GM23338 (cell line): ENCODE measurements at regions not wholly inside any gene's neighbourhood (a gene's known extent, or its start where the extent isn't known, plus 50 kb on each side); places are given as distances from the start of the nearest gene placed in this dataset.

ENCODE experiments used
- ATAC-seq: fragments of 200-7000 bp; cut with Tn5 transposase; 3 replicates; pipeline ENCODE4 v1.9.1; 2020
- DNase-seq: peaks from one replicate; pipeline ENCODE4 v3.0.0-alpha.2; 2015; ENCODE audit warnings: low spot score
- H2AFZ ChIP-seq: fragments of 200-600 bp; sonication (generic); 2 replicates; pipeline ENCODE4 v1.8.0; 2016; ENCODE audit warnings: antibody characterized with exemption, mild to moderate bottlenecking, moderate library complexity
- H3F3A ChIP-seq: fragments of 200-600 bp; sonication (generic); replicated peaks from 2 replicates; pipeline ENCODE4 v1.8.0; 2017; ENCODE audit warnings: antibody characterized with exemption, mixed run types, low read depth
- H3K27ac ChIP-seq: fragments of 200-600 bp; sonication (generic); 2 replicates; pipeline ENCODE4 v1.6.1; 2016; ENCODE audit warnings: low read depth
- H3K27me3 ChIP-seq: fragments of 200-600 bp; sonication (generic); 2 replicates; pipeline ENCODE4 v1.8.0; 2016; ENCODE audit warnings: mild to moderate bottlenecking, mixed run types, moderate library complexity; ENCODE audit not compliant: insufficient read depth
- H3K36me3 ChIP-seq: fragments of 200-600 bp; sonication (generic); 2 replicates; pipeline ENCODE4 v1.8.0; 2016; ENCODE audit warnings: mild to moderate bottlenecking; ENCODE audit not compliant: insufficient read depth
- H3K4me1 ChIP-seq: fragments of 200-600 bp; sonication (generic); 2 replicates; pipeline ENCODE4 v1.8.0; 2016; ENCODE audit warnings: mild to moderate bottlenecking, moderate library complexity; ENCODE audit not compliant: insufficient read depth
- H3K4me2 ChIP-seq: fragments of 200-600 bp; sonication (generic); 2 replicates; pipeline ENCODE4 v1.7.1; 2017; ENCODE audit warnings: mixed run types
- H3K4me3 ChIP-seq: fragments of 200-600 bp; sonication (generic); 2 replicates; pipeline ENCODE4 v1.6.1; 2016; ENCODE audit warnings: mixed run types
- H3K79me2 ChIP-seq: fragments of 200-600 bp; sonication (generic); replicated peaks from 2 replicates; pipeline ENCODE4 v1.8.0; 2017; ENCODE audit warnings: mild to moderate bottlenecking; ENCODE audit not compliant: insufficient read depth
- H3K9me2 ChIP-seq: fragments of 200-600 bp; sonication (generic); 2 replicates; pipeline ENCODE4 v1.8.0; 2017; ENCODE audit not compliant: insufficient read depth
- H4K20me1 ChIP-seq: fragments of 200-600 bp; sonication (generic); replicated peaks from 2 replicates; pipeline ENCODE4 v1.8.0; 2017; ENCODE audit warnings: mild to moderate bottlenecking; ENCODE audit not compliant: insufficient read depth
- H3K27ac Mint-ChIP-seq: 2 replicates; pipeline ENCODE4 v1.8.0; 2020; ENCODE audit warnings: inconsistent platforms, mild to moderate bottlenecking, moderate library complexity, mixed read lengths
- H3K27me3 Mint-ChIP-seq: 3 replicates; pipeline ENCODE4 v1.8.0; 2022; ENCODE audit warnings: low read depth, mild to moderate bottlenecking, moderate library complexity, mixed read lengths, inconsistent platforms; ENCODE audit not compliant: insufficient read depth, poor library complexity
- H3K36me3 Mint-ChIP-seq: 3 replicates; pipeline ENCODE4 v1.8.0; 2021; ENCODE audit warnings: low read depth, mild to moderate bottlenecking, inconsistent platforms, moderate library complexity, mixed read lengths
- H3K4me1 Mint-ChIP-seq: 3 replicates; pipeline ENCODE4 v1.8.0; 2020; ENCODE audit warnings: mild to moderate bottlenecking, inconsistent platforms, mixed read lengths
- H3K4me3 Mint-ChIP-seq: 3 replicates; pipeline ENCODE4 v1.8.0; 2021; ENCODE audit warnings: moderate library complexity, mild to moderate bottlenecking, inconsistent platforms, mixed read lengths
- H3K9me3 Mint-ChIP-seq: 3 replicates; pipeline ENCODE4 v1.8.0; 2020; ENCODE audit warnings: moderate library complexity, mild to moderate bottlenecking, inconsistent platforms, mixed read lengths
- CTCF ChIP-seq, 2 experiments: fragments of 200-600 bp in 1 of 2; sonication (generic) in 1 of 2; conservative IDR thresholded peaks; 2 replicates each; pipeline versions ENCODE4 v1.5.1 to v1.6.1; 2016 to 2017; ENCODE audit warnings: antibody characterized with exemption in 2 of 2, low read depth in 2 of 2, mild to moderate bottlenecking in 2 of 2, moderate library complexity in 1 of 2
- EZH2 ChIP-seq: fragments of 200-600 bp; sonication (generic); IDR thresholded peaks from one replicate; pipeline ENCODE4 v1.8.0; 2017; ENCODE audit warnings: antibody characterized with exemption, mild to moderate bottlenecking, low read depth; ENCODE audit not compliant: unreplicated experiment
- EZH2phosphoT487 ChIP-seq: fragments of 200-600 bp; sonication (generic); IDR thresholded peaks from one replicate; pipeline ENCODE4 v1.8.1; 2018; ENCODE audit warnings: antibody characterized with exemption; ENCODE audit not compliant: unreplicated experiment
- JUNB ChIP-seq: IDR thresholded peaks from one replicate; pipeline ENCODE4 v1.6.1; 2016; ENCODE audit warnings: antibody characterized with exemption; ENCODE audit not compliant: unreplicated experiment
- NANOG ChIP-seq: IDR thresholded peaks from 2 replicates; pipeline ENCODE4 v1.6.1; 2016; ENCODE audit warnings: antibody characterized with exemption, borderline replicate concordance
- POLR2AphosphoS5 ChIP-seq: IDR thresholded peaks from 2 replicates; pipeline ENCODE4 v1.6.1; 2016; ENCODE audit warnings: antibody characterized with exemption, low read depth
- STAT1 ChIP-seq: IDR thresholded peaks from one replicate; pipeline ENCODE4 v1.6.1; 2016; ENCODE audit warnings: antibody characterized with exemption; ENCODE audit not compliant: unreplicated experiment
- ZNF331 ChIP-seq: fragments of 250-450 bp; sonication (Bioruptor Pico); IDR thresholded peaks from 2 replicates; pipeline ENCODE4 v1.5.0; 2020; ENCODE audit warnings: low read depth, mild to moderate bottlenecking, moderate library complexity
- TF ChIP-seq, protein P1 (sequence below): IDR thresholded peaks from one replicate; pipeline ENCODE4 v1.6.1; 2018; ENCODE audit warnings: antibody characterized with exemption; ENCODE audit not compliant: unreplicated experiment
- TF ChIP-seq, protein P2 (sequence below): fragments of 250-450 bp; sonication (Bioruptor Pico); IDR thresholded peaks from 2 replicates; pipeline ENCODE4 v1.5.0; 2020; ENCODE audit warnings: mild to moderate bottlenecking, moderate library complexity
- TF ChIP-seq, protein P3 (sequence below): IDR thresholded peaks from 2 replicates; pipeline ENCODE4 v1.6.1; 2016; ENCODE audit warnings: antibody characterized with exemption

DNA sequence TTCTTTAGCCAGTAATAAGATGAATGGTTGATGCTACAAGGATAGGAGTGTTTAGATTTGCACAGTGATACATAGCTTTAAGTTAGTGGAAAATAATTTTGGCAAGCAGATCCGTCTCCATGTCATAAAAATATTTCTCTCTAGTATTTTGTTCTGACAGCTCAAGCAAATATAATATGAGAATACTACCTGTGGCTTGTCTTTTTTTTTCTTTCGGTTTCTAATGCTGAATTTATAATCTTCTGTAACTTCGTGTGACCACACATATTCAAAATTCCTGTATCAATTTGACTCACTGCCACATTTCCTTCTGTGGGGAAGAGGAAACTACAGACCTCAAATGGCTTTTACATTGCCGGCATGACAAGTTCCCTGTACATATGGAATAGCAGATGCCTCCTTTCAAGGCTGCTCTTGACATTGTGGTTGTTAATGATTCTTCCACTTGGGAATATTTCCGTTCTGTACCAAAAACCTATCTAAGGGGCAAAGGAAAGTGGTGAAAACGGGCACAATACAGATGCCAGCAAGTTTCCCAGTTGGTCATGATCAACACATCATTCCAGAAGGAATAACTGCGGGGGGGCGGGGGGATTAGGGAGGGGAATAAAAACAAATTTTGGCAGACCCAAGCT lies 103.6 kb upstream of the CCDC91 start:
- H3K4me3 Mint-ChIP-seq = no peak overlapping the region
- no peaks in the 10 kb centered on the region for H3K27me3 Mint-ChIP-seq
- no peak for DNase-seq
- no peak overlapping the region for H3K4me3 ChIP-seq
- no peak for ATAC-seq
- no peak overlapping the region for H3K27ac Mint-ChIP-seq
- no peak overlapping the region for H2AFZ ChIP-seq
- no peaks in the 10 kb centered on the region for H3K36me3 Mint-ChIP-seq
- H3K27ac ChIP-seq = no peak overlapping the region
- H3K27me3 ChIP-seq = no peaks in the 10 kb centered on the region
- no peaks in the 10 kb centered on the region for H3K79me2 ChIP-seq
- no peak overlapping the region for H3K4me2 ChIP-seq
- no peak for TF ChIP-seq JUNB
- no peak for TF ChIP-seq NANOG
- TF ChIP-seq STAT1 = no peak
- no peak for TF ChIP-seq POLR2AphosphoS5
- TF ChIP-seq EZH2phosphoT487 = no peak
- no peak for TF ChIP-seq ZNF331 (CRISPR knock-in tag)
- TF ChIP-seq, protein P1, sequence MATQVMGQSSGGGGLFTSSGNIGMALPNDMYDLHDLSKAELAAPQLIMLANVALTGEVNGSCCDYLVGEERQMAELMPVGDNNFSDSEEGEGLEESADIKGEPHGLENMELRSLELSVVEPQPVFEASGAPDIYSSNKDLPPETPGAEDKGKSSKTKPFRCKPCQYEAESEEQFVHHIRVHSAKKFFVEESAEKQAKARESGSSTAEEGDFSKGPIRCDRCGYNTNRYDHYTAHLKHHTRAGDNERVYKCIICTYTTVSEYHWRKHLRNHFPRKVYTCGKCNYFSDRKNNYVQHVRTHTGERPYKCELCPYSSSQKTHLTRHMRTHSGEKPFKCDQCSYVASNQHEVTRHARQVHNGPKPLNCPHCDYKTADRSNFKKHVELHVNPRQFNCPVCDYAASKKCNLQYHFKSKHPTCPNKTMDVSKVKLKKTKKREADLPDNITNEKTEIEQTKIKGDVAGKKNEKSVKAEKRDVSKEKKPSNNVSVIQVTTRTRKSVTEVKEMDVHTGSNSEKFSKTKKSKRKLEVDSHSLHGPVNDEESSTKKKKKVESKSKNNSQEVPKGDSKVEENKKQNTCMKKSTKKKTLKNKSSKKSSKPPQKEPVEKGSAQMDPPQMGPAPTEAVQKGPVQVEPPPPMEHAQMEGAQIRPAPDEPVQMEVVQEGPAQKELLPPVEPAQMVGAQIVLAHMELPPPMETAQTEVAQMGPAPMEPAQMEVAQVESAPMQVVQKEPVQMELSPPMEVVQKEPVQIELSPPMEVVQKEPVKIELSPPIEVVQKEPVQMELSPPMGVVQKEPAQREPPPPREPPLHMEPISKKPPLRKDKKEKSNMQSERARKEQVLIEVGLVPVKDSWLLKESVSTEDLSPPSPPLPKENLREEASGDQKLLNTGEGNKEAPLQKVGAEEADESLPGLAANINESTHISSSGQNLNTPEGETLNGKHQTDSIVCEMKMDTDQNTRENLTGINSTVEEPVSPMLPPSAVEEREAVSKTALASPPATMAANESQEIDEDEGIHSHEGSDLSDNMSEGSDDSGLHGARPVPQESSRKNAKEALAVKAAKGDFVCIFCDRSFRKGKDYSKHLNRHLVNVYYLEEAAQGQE = no peak
- no peak for TF ChIP-seq EZH2
- TF ChIP-seq CTCF (conservative IDR thresholded peaks at IDR 0.05; ENCODE audit: low read depth in 2 of 2) = no peak
- TF ChIP-seq, protein P2, sequence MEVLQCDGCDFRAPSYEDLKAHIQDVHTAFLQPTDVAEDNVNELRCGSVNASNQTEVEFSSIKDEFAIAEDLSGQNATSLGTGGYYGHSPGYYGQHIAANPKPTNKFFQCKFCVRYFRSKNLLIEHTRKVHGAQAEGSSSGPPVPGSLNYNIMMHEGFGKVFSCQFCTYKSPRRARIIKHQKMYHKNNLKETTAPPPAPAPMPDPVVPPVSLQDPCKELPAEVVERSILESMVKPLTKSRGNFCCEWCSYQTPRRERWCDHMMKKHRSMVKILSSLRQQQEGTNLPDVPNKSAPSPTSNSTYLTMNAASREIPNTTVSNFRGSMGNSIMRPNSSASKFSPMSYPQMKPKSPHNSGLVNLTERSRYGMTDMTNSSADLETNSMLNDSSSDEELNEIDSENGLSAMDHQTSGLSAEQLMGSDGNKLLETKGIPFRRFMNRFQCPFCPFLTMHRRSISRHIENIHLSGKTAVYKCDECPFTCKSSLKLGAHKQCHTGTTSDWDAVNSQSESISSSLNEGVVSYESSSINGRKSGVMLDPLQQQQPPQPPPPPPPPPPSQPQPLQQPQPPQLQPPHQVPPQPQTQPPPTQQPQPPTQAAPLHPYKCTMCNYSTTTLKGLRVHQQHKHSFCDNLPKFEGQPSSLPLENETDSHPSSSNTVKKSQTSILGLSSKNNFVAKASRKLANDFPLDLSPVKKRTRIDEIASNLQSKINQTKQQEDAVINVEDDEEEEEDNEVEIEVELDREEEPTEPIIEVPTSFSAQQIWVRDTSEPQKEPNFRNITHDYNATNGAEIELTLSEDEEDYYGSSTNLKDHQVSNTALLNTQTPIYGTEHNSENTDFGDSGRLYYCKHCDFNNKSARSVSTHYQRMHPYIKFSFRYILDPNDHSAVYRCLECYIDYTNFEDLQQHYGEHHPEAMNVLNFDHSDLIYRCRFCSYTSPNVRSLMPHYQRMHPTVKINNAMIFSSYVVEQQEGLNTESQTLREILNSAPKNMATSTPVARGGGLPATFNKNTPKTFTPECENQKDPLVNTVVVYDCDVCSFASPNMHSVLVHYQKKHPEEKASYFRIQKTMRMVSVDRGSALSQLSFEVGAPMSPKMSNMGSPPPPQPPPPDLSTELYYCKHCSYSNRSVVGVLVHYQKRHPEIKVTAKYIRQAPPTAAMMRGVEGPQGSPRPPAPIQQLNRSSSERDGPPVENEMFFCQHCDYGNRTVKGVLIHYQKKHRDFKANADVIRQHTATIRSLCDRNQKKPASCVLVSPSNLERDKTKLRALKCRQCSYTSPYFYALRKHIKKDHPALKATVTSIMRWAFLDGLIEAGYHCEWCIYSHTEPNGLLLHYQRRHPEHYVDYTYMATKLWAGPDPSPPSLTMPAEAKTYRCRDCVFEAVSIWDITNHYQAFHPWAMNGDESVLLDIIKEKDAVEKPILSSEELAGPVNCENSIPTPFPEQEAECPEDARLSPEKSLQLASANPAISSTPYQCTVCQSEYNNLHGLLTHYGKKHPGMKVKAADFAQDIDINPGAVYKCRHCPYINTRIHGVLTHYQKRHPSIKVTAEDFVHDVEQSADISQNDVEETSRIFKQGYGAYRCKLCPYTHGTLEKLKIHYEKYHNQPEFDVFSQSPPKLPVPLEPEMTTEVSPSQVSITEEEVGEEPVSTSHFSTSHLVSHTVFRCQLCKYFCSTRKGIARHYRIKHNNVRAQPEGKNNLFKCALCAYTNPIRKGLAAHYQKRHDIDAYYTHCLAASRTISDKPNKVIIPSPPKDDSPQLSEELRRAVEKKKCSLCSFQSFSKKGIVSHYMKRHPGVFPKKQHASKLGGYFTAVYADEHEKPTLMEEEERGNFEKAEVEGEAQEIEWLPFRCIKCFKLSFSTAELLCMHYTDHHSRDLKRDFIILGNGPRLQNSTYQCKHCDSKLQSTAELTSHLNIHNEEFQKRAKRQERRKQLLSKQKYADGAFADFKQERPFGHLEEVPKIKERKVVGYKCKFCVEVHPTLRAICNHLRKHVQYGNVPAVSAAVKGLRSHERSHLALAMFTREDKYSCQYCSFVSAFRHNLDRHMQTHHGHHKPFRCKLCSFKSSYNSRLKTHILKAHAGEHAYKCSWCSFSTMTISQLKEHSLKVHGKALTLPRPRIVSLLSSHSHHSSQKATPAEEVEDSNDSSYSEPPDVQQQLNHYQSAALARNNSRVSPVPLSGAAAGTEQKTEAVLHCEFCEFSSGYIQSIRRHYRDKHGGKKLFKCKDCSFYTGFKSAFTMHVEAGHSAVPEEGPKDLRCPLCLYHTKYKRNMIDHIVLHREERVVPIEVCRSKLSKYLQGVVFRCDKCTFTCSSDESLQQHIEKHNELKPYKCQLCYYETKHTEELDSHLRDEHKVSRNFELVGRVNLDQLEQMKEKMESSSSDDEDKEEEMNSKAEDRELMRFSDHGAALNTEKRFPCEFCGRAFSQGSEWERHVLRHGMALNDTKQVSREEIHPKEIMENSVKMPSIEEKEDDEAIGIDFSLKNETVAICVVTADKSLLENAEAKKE (CRISPR knock-in tag) = no peak
- TF ChIP-seq, protein P3, sequence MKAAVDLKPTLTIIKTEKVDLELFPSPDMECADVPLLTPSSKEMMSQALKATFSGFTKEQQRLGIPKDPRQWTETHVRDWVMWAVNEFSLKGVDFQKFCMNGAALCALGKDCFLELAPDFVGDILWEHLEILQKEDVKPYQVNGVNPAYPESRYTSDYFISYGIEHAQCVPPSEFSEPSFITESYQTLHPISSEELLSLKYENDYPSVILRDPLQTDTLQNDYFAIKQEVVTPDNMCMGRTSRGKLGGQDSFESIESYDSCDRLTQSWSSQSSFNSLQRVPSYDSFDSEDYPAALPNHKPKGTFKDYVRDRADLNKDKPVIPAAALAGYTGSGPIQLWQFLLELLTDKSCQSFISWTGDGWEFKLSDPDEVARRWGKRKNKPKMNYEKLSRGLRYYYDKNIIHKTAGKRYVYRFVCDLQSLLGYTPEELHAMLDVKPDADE = no peak
- H3K4me1 ChIP-seq = peaks cover 11% of the 10 kb centered on the region
- H3K4me1 Mint-ChIP-seq = peaks cover 18% of the 10 kb centered on the region; the same call in 2 of the 3 replicates
- no peaks in the 10 kb centered on the region for H3K36me3 ChIP-seq
- no peaks in the 10 kb centered on the region for H3K9me3 Mint-ChIP-seq
- no peaks in the 10 kb centered on the region for H4K20me1 ChIP-seq
- H3K9me2 ChIP-seq = no peaks in the 10 kb centered on the region
- no peaks in the 10 kb centered on the region for H3F3A ChIP-seq
